Caco-2 (cell line): ENCODE measurements at regions not wholly inside any gene's neighbourhood (a gene's known extent, or its start where the extent isn't known, plus 50 kb on each side); places are given as distances from the start of the nearest gene placed in this dataset.

Source experiments
- BruUV-seq: library from RNA; stranded (reverse); fragments of 400-500 nt; replicated peaks from 2 replicates; lab custom pipeline; 2021; lab: Mats Ljungman, UMichigan
- CTCF ChIA-PET: fragments of 300-600 bp; sonication (Branson Sonifier 250); formaldehyde crosslinking; loops from one replicate; lab custom pipeline; 2022; ENCODE audit warnings: antibody characterized with exemption; lab: Charles Lee
- POLR2A ChIA-PET: fragments of 300-600 bp; sonication (Branson Sonifier 250); formaldehyde crosslinking; loops from one replicate; lab custom pipeline; 2022; ENCODE audit warnings: antibody characterized with exemption; lab: Charles Lee
- DNase-seq, 2 experiments: peaks; one replicate each; pipeline versions ENCODE4 v3.0.0 to v3.0.0-alpha.2; 2020 to 2022
- H3K27me3 ChIP-seq: replicated peaks from 2 replicates; pipeline ENCODE4 v1.6.0; 2011; ENCODE audit warnings: low read length; ENCODE audit not compliant: control insufficient read depth, insufficient read depth
- H3K36me3 ChIP-seq: 2 replicates; pipeline ENCODE4 v1.5.1; 2011; ENCODE audit warnings: low read length; ENCODE audit not compliant: control insufficient read depth, insufficient read depth
- H3K4me1 ChIP-seq: fragments of 250-450 bp; sonication (Bioruptor Pico); 2 replicates; pipeline ENCODE4 v1.5.1; 2020; ENCODE audit warnings: mild to moderate bottlenecking
- H3K4me3 ChIP-seq: 2 replicates; pipeline ENCODE4 v1.5.1; 2011; ENCODE audit warnings: low read depth, mild to moderate bottlenecking, control low read depth, low read length
- H3K9me3 ChIP-seq: fragments of 250-450 bp; sonication (Bioruptor Pico); 2 replicates; pipeline ENCODE4 v1.5.1; 2020; ENCODE audit warnings: mild to moderate bottlenecking, moderate library complexity
- H3K27ac Mint-ChIP-seq: one replicate; pipeline ENCODE4 v1.8.0; 2022; ENCODE audit warnings: mixed read lengths; ENCODE audit not compliant: unreplicated experiment
- H3K27me3 Mint-ChIP-seq: one replicate; pipeline ENCODE4 v1.8.0; 2022; ENCODE audit warnings: mixed read lengths; ENCODE audit not compliant: insufficient read depth, unreplicated experiment
- H3K36me3 Mint-ChIP-seq: one replicate; pipeline ENCODE4 v1.8.0; 2022; ENCODE audit warnings: mild to moderate bottlenecking, mixed read lengths; ENCODE audit not compliant: insufficient read depth, unreplicated experiment
- H3K4me1 Mint-ChIP-seq: one replicate; pipeline ENCODE4 v1.8.0; 2022; ENCODE audit warnings: low read depth, mixed read lengths; ENCODE audit not compliant: unreplicated experiment
- H3K4me3 Mint-ChIP-seq: one replicate; pipeline ENCODE4 v1.8.0; 2022; ENCODE audit warnings: mild to moderate bottlenecking, moderate library complexity, mixed read lengths; ENCODE audit not compliant: unreplicated experiment
- H3K9me3 Mint-ChIP-seq: one replicate; pipeline ENCODE4 v1.8.0; 2022; ENCODE audit warnings: mixed read lengths; ENCODE audit not compliant: unreplicated experiment
- CTCF ChIP-seq, 2 experiments: fragments of 200-600 bp in 1 of 2; IDR thresholded peaks; 1 replicate in 1 of 2; 2 replicates in 1 of 2; pipeline versions ENCODE4 v1.5.1 to v1.8.0; 2011 to 2022; ENCODE audit warnings: antibody characterized with exemption in 1 of 2, control low read depth in 1 of 2, inconsistent platforms in 1 of 2, low read depth in 1 of 2, low read length in 1 of 2, mild to moderate bottlenecking in 1 of 2, moderate library complexity in 1 of 2; ENCODE audit not compliant: insufficient read depth in 1 of 2, severe bottlenecking in 1 of 2, unreplicated experiment in 1 of 2
- intact Hi-C: fragments of 100-400 bp; cut with micrococcal nuclease; formaldehyde crosslinking; loops from one replicate; pipeline ENCODE4 v1.10.0; 2022; ENCODE audit not compliant: unreplicated experiment

GRCh38 chr5:104247260-104247659 lies 684.7 kb upstream of the NUDT12 start:
- Histone ChIP-seq H3K9me3 (no peaks in the 10 kb centered on the region), H3K4me1 (peaks cover 18% of the 10 kb centered on the region), H3K36me3 (no peaks in the 10 kb centered on the region), H3K27me3 (no peaks in the 10 kb centered on the region), H3K4me3 (no peak overlapping the region)
- intact Hi-C loops: no loop called here
- Mint-ChIP-seq H3K36me3 (no peaks in the 10 kb centered on the region), H3K27me3 (no peaks in the 10 kb centered on the region), H3K27ac (no peak overlapping the region), H3K4me3 (peak overlapping the region; percentile 24), H3K9me3 (no peaks in the 10 kb centered on the region), H3K4me1 (peaks cover 16% of the 10 kb centered on the region)
- no peak for TF ChIP-seq CTCF (IDR thresholded peaks at IDR 0.05; ENCODE audit: insufficient read depth in 1 of 2, low read depth in 1 of 2, low read length in 1 of 2, severe bottlenecking in 1 of 2, unreplicated experiment in 1 of 2)
- no TSS peak for BruUV-seq
- CTCF ChIA-PET: no interaction called here
- peak; percentile 63 for DNase-seq
- POLR2A ChIA-PET: no interaction called here

GRCh38 chr5:104241046-104241445 lies 678.5 kb upstream of the NUDT12 start:
- no peaks in the 10 kb centered on the region for H3K36me3 ChIP-seq
- H3K27me3 ChIP-seq: no peaks in the 10 kb centered on the region
- Mint-ChIP-seq H3K27me3 (no peaks in the 10 kb centered on the region), H3K27ac (no peak overlapping the region), H3K9me3 (no peaks in the 10 kb centered on the region), H3K4me3 (no peak overlapping the region), H3K4me1 (no peaks in the 10 kb centered on the region), H3K36me3 (no peaks in the 10 kb centered on the region)
- no peak for TF ChIP-seq CTCF (IDR thresholded peaks at IDR 0.05; ENCODE audit: insufficient read depth in 1 of 2, low read depth in 1 of 2, low read length in 1 of 2, severe bottlenecking in 1 of 2, unreplicated experiment in 1 of 2)
- no TSS peak for BruUV-seq
- ChIA-PET POLR2A (no interaction called here), CTCF (no interaction called here)
- no peaks in the 10 kb centered on the region for H3K4me1 ChIP-seq
- intact Hi-C loops: no loop called here
- DNase-seq: no peak
- H3K4me3 ChIP-seq: no peak overlapping the region
- no peaks in the 10 kb centered on the region for H3K9me3 ChIP-seq

GRCh38 chr5:104237586-104237985 lies 675.0 kb upstream of the NUDT12 start:
- Histone ChIP-seq H3K4me3 (no peak overlapping the region), H3K36me3 (no peaks in the 10 kb centered on the region), H3K27me3 (no peaks in the 10 kb centered on the region), H3K4me1 (no peaks in the 10 kb centered on the region), H3K9me3 (no peaks in the 10 kb centered on the region)
- no TSS peak for BruUV-seq
- no peak for TF ChIP-seq CTCF (IDR thresholded peaks at IDR 0.05; ENCODE audit: insufficient read depth in 1 of 2, low read depth in 1 of 2, low read length in 1 of 2, severe bottlenecking in 1 of 2, unreplicated experiment in 1 of 2)
- no peak overlapping the region for H3K27ac Mint-ChIP-seq
- CTCF ChIA-PET: no interaction called here
- H3K27me3 Mint-ChIP-seq: no peaks in the 10 kb centered on the region
- no peaks in the 10 kb centered on the region for H3K36me3 Mint-ChIP-seq
- DNase-seq: no peak
- POLR2A ChIA-PET: no interaction called here
- no peaks in the 10 kb centered on the region for H3K4me1 Mint-ChIP-seq
- H3K4me3 Mint-ChIP-seq: no peak overlapping the region
- H3K9me3 Mint-ChIP-seq: no peaks in the 10 kb centered on the region
- intact Hi-C loops: no loop called here
